ENCODE measurements at regions not wholly inside any gene's neighbourhood (a gene's known extent, or its start where the extent isn't known, plus 50 kb on each side); places are given as distances from the start of the nearest gene placed in this dataset.

GRCh38 chr19:28960586-28960985, 252.4 kb downstream of the UQCRFS1 start:
- H3K27ac Mint-ChIP-seq: no peak overlapping the region
- no peaks in the 10 kb centered on the region for H3K27me3 Mint-ChIP-seq
- intact Hi-C loops (cut with micrococcal nuclease): no loop called here
- H3K4me1 Mint-ChIP-seq: no peaks in the 10 kb centered on the region
- no peak for DNase-seq
- no peaks in the 10 kb centered on the region for H3K36me3 Mint-ChIP-seq (ENCODE audit: low read depth)
- H3K9me3 Mint-ChIP-seq: no peaks in the 10 kb centered on the region
- H3K4me3 Mint-ChIP-seq: no peak overlapping the region

GRCh38 chr19:28956961-28957360, 256.0 kb downstream of the UQCRFS1 start:
- H3K36me3 Mint-ChIP-seq (ENCODE audit: low read depth): no peaks in the 10 kb centered on the region
- no peaks in the 10 kb centered on the region for H3K9me3 Mint-ChIP-seq
- intact Hi-C loops (cut with micrococcal nuclease): no loop called here
- H3K27me3 Mint-ChIP-seq: no peaks in the 10 kb centered on the region
- H3K4me1 Mint-ChIP-seq: no peaks in the 10 kb centered on the region
- no peak overlapping the region for H3K4me3 Mint-ChIP-seq
- no peak for DNase-seq
- H3K27ac Mint-ChIP-seq: no peak overlapping the region

- H3K27me3 Mint-ChIP-seq: no peaks in the 10 kb centered on the region
- no peak overlapping the region for H3K4me3 Mint-ChIP-seq
- no peaks in the 10 kb centered on the region for H3K4me1 Mint-ChIP-seq
- no peaks in the 10 kb centered on the region for H3K9me3 Mint-ChIP-seq
- no peak overlapping the region for H3K27ac Mint-ChIP-seq
- H3K36me3 Mint-ChIP-seq (ENCODE audit: low read depth): no peaks in the 10 kb centered on the region
- intact Hi-C loops (cut with micrococcal nuclease): no loop called here
- DNase-seq: no peak
Measured at GRCh38 chr19:28956421-28956820, 256.5 kb downstream of the UQCRFS1 start.

GRCh38 chr19:28949535-28949934, 263.4 kb downstream of the UQCRFS1 start:
- Mint-ChIP-seq H3K27me3 (no peaks in the 10 kb centered on the region), H3K9me3 (no peaks in the 10 kb centered on the region), H3K36me3 (ENCODE audit: low read depth) (no peaks in the 10 kb centered on the region), H3K27ac (no peak overlapping the region), H3K4me3 (no peak overlapping the region), H3K4me1 (no peaks in the 10 kb centered on the region)
- intact Hi-C loops (cut with micrococcal nuclease): no loop called here
- DNase-seq: no peak

- H3K4me1 Mint-ChIP-seq: no peaks in the 10 kb centered on the region
- no peak for DNase-seq
- intact Hi-C loops (cut with micrococcal nuclease): no loop called here
- H3K9me3 Mint-ChIP-seq: no peaks in the 10 kb centered on the region
- no peaks in the 10 kb centered on the region for H3K27me3 Mint-ChIP-seq
- H3K36me3 Mint-ChIP-seq (ENCODE audit: low read depth): no peaks in the 10 kb centered on the region
- no peak overlapping the region for H3K27ac Mint-ChIP-seq
- no peak overlapping the region for H3K4me3 Mint-ChIP-seq
Measured at GRCh38 chr19:28949027-28949426, 263.9 kb downstream of the UQCRFS1 start.

- Mint-ChIP-seq H3K4me3 (no peak overlapping the region), H3K27me3 (no peaks in the 10 kb centered on the region), H3K4me1 (no peaks in the 10 kb centered on the region), H3K27ac (no peak overlapping the region), H3K36me3 (ENCODE audit: low read depth) (no peaks in the 10 kb centered on the region), H3K9me3 (no peaks in the 10 kb centered on the region)
- intact Hi-C loops (cut with micrococcal nuclease): no loop called here
- DNase-seq: no peak
Measured at GRCh38 chr19:28948566-28948965, 264.4 kb downstream of the UQCRFS1 start.

- Mint-ChIP-seq H3K4me1 (no peaks in the 10 kb centered on the region), H3K27ac (no peak overlapping the region), H3K36me3 (ENCODE audit: low read depth) (no peaks in the 10 kb centered on the region), H3K4me3 (no peak overlapping the region), H3K27me3 (no peaks in the 10 kb centered on the region), H3K9me3 (no peaks in the 10 kb centered on the region)
- intact Hi-C loops (cut with micrococcal nuclease): no loop called here
- no peak for DNase-seq
Measured at GRCh38 chr19:28948026-28948425, 264.9 kb downstream of the UQCRFS1 start.

- no peaks in the 10 kb centered on the region for H3K4me1 Mint-ChIP-seq
- no peak overlapping the region for H3K27ac Mint-ChIP-seq
- H3K4me3 Mint-ChIP-seq: no peak overlapping the region
- intact Hi-C loops (cut with micrococcal nuclease): no loop called here
- H3K9me3 Mint-ChIP-seq: no peaks in the 10 kb centered on the region
- DNase-seq: no peak
- H3K27me3 Mint-ChIP-seq: no peaks in the 10 kb centered on the region
- H3K36me3 Mint-ChIP-seq (ENCODE audit: low read depth): no peaks in the 10 kb centered on the region
Measured at GRCh38 chr19:28943651-28944050, 269.3 kb downstream of the UQCRFS1 start.

- intact Hi-C loops (cut with micrococcal nuclease): no loop called here
- Mint-ChIP-seq H3K36me3 (ENCODE audit: low read depth) (no peaks in the 10 kb centered on the region), H3K27me3 (no peaks in the 10 kb centered on the region), H3K9me3 (no peaks in the 10 kb centered on the region), H3K4me1 (no peaks in the 10 kb centered on the region), H3K4me3 (no peak overlapping the region), H3K27ac (no peak overlapping the region)
- DNase-seq: no peak
Measured at GRCh38 chr19:28941833-28942232, 271.1 kb downstream of the UQCRFS1 start.

- H3K9me3 Mint-ChIP-seq: no peaks in the 10 kb centered on the region
- no peak for DNase-seq
- H3K27ac Mint-ChIP-seq: no peak overlapping the region
- intact Hi-C loops (cut with micrococcal nuclease): no loop called here
- H3K27me3 Mint-ChIP-seq: no peaks in the 10 kb centered on the region
- no peaks in the 10 kb centered on the region for H3K36me3 Mint-ChIP-seq (ENCODE audit: low read depth)
- H3K4me3 Mint-ChIP-seq: no peak overlapping the region
- H3K4me1 Mint-ChIP-seq: no peaks in the 10 kb centered on the region
Measured at GRCh38 chr19:28940751-28941500, 272.0 kb downstream of the UQCRFS1 start.

GRCh38 chr19:28939236-28939635, 273.7 kb downstream of the UQCRFS1 start:
- no peaks in the 10 kb centered on the region for H3K9me3 Mint-ChIP-seq
- H3K4me1 Mint-ChIP-seq: no peaks in the 10 kb centered on the region
- H3K4me3 Mint-ChIP-seq: no peak overlapping the region
- H3K27ac Mint-ChIP-seq: no peak overlapping the region
- no peaks in the 10 kb centered on the region for H3K27me3 Mint-ChIP-seq
- no peaks in the 10 kb centered on the region for H3K36me3 Mint-ChIP-seq (ENCODE audit: low read depth)
- intact Hi-C loops (cut with micrococcal nuclease): no loop called here
- DNase-seq: no peak

GRCh38 chr19:28936001-28936400, 276.9 kb downstream of the UQCRFS1 start:
- no peaks in the 10 kb centered on the region for H3K9me3 Mint-ChIP-seq
- intact Hi-C loops (cut with micrococcal nuclease): no loop called here

GRCh38 chr19:28934631-28935030, 278.3 kb downstream of the UQCRFS1 start:
- Mint-ChIP-seq H3K4me1 (no peaks in the 10 kb centered on the region), H3K27me3 (no peaks in the 10 kb centered on the region), H3K36me3 (ENCODE audit: low read depth) (no peaks in the 10 kb centered on the region), H3K9me3 (no peaks in the 10 kb centered on the region), H3K27ac (no peak overlapping the region), H3K4me3 (no peak overlapping the region)
- no peak for DNase-seq
- intact Hi-C loops (cut with micrococcal nuclease): no loop called here

More at GRCh38 chr19:28936001-28936400, 276.9 kb downstream of the UQCRFS1 start:
- Mint-ChIP-seq H3K4me1 (no peaks in the 10 kb centered on the region), H3K36me3 (ENCODE audit: low read depth) (no peaks in the 10 kb centered on the region), H3K27ac (no peak overlapping the region), H3K27me3 (no peaks in the 10 kb centered on the region), H3K4me3 (no peak overlapping the region)
- DNase-seq: no peak

GRCh38 chr19:28933039-28933438, 279.9 kb downstream of the UQCRFS1 start:
- no peaks in the 10 kb centered on the region for H3K9me3 Mint-ChIP-seq
- no peak for DNase-seq
- intact Hi-C loops (cut with micrococcal nuclease): no loop called here
- H3K27ac Mint-ChIP-seq: no peak overlapping the region
- no peak overlapping the region for H3K4me3 Mint-ChIP-seq
- H3K36me3 Mint-ChIP-seq (ENCODE audit: low read depth): no peaks in the 10 kb centered on the region
- no peaks in the 10 kb centered on the region for H3K27me3 Mint-ChIP-seq
- no peaks in the 10 kb centered on the region for H3K4me1 Mint-ChIP-seq

- Mint-ChIP-seq H3K36me3 (ENCODE audit: low read depth) (no peaks in the 10 kb centered on the region), H3K4me1 (no peaks in the 10 kb centered on the region), H3K4me3 (no peak overlapping the region), H3K27me3 (no peaks in the 10 kb centered on the region), H3K27ac (no peak overlapping the region), H3K9me3 (no peaks in the 10 kb centered on the region)
- no peak for DNase-seq
- intact Hi-C loops (cut with micrococcal nuclease): no loop called here
Measured at GRCh38 chr19:28932446-28932845, 280.5 kb downstream of the UQCRFS1 start.

All from activated CD4-positive, alpha-beta T cell treated with anti-CD3 and anti-CD28 coated beads, Interleukin-2, amount 10 ng/mL, durations not matched to agents 24 days and 14 days (primary cell).